MM.1S (cell line): ENCODE measurements at regions not wholly inside any gene's neighbourhood (a gene's known extent, or its start where the extent isn't known, plus 50 kb on each side); places are given as distances from the start of the nearest gene placed in this dataset.

Experiments
- DNase-seq: peaks from one replicate; pipeline ENCODE4 v3.0.0-alpha.2; 2015
- H2AFZ ChIP-seq: fragments of 300-600 bp; sonication (generic); 2 replicates; pipeline ENCODE4 v1.6.0; 2016; ENCODE audit warnings: antibody characterized with exemption, low read length
- H3F3A ChIP-seq: fragments of 300-600 bp; sonication (generic); 2 replicates; pipeline ENCODE4 v1.6.1; 2016; ENCODE audit warnings: mild to moderate bottlenecking, antibody characterized with exemption, low read length, moderate library complexity, mixed read lengths; ENCODE audit not compliant: insufficient read depth
- H3K27ac ChIP-seq: fragments of 300-600 bp; sonication (generic); 2 replicates; pipeline ENCODE4 v1.5.1; 2016; ENCODE audit warnings: mild to moderate bottlenecking, low read length
- H3K27me3 ChIP-seq: fragments of 300-600 bp; sonication (generic); replicated peaks from 2 replicates; pipeline ENCODE4 v1.6.0; 2016; ENCODE audit warnings: low read length; ENCODE audit not compliant: insufficient read depth
- H3K36me3 ChIP-seq: fragments of 300-600 bp; sonication (generic); replicated peaks from 2 replicates; pipeline ENCODE4 v1.6.1; 2016; ENCODE audit warnings: mild to moderate bottlenecking, low read length, mixed read lengths; ENCODE audit not compliant: insufficient read depth
- H3K4me1 ChIP-seq: fragments of 300-600 bp; sonication (generic); 2 replicates; pipeline ENCODE4 v1.6.1; 2016; ENCODE audit warnings: low read length, mixed read lengths
- H3K4me2 ChIP-seq: fragments of 300-600 bp; sonication (generic); 2 replicates; pipeline ENCODE4 v1.6.0; 2016; ENCODE audit warnings: low read depth, low read length
- H3K4me3 ChIP-seq: fragments of 300-600 bp; sonication (generic); 2 replicates; pipeline ENCODE4 v1.5.1; 2016; ENCODE audit warnings: low read length, mixed read lengths
- H3K79me2 ChIP-seq: fragments of 300-600 bp; sonication (generic); 2 replicates; pipeline ENCODE4 v1.6.1; 2016; ENCODE audit warnings: mixed run types, low read length, mixed read lengths
- H3K9ac ChIP-seq: fragments of 300-600 bp; sonication (generic); 2 replicates; pipeline ENCODE4 v1.6.1; 2016; ENCODE audit warnings: low read length, mixed read lengths
- H3K9me2 ChIP-seq: fragments of 300-600 bp; sonication (generic); replicated peaks from 2 replicates; pipeline ENCODE4 v1.6.1; 2016; ENCODE audit warnings: mild to moderate bottlenecking, low read length, mixed read lengths; ENCODE audit not compliant: insufficient read depth
- H3K9me3 ChIP-seq: fragments of 300-600 bp; sonication (generic); replicated peaks from 2 replicates; pipeline ENCODE4 v1.6.1; 2016; ENCODE audit warnings: mild to moderate bottlenecking, low read length, mixed read lengths; ENCODE audit not compliant: insufficient read depth
- H4K20me1 ChIP-seq: fragments of 300-600 bp; sonication (generic); 2 replicates; pipeline ENCODE4 v1.6.1; 2016; ENCODE audit warnings: mild to moderate bottlenecking, low read length, moderate library complexity, mixed read lengths; ENCODE audit not compliant: insufficient read depth
- EZH2 ChIP-seq: fragments of 300-600 bp; sonication (generic); optimal IDR thresholded peaks from 2 replicates; pipeline ENCODE3; 2017; ENCODE audit warnings: low read depth, mild to moderate bottlenecking, antibody characterized with exemption, low read length, mixed read lengths
- EZH2phosphoT487 ChIP-seq: fragments of 300-600 bp; sonication (generic); IDR thresholded peaks from 2 replicates; pipeline ENCODE4 v1.6.1; 2018; ENCODE audit warnings: antibody characterized with exemption, low read length
- TF ChIP-seq, protein P1 (sequence below): fragments of 300-600 bp; sonication (generic); IDR thresholded peaks from 2 replicates; pipeline ENCODE4 v1.5.1; 2016; ENCODE audit warnings: antibody characterized with exemption, low read length, mixed read lengths

GRCh38 chr3:94179059-94179458, 116.2 kb downstream of the NSUN3 start:
- Histone ChIP-seq H3K36me3 (no peaks in the 10 kb centered on the region), H2AFZ (no peak overlapping the region), H3K9me3 (no peaks in the 10 kb centered on the region), H3K27me3 (no peaks in the 10 kb centered on the region), H3K27ac (no peak overlapping the region), H4K20me1 (no peaks in the 10 kb centered on the region), H3K4me2 (no peak overlapping the region), H3F3A (no peaks in the 10 kb centered on the region), H3K4me1 (no peaks in the 10 kb centered on the region), H3K79me2 (no peaks in the 10 kb centered on the region), H3K9ac (no peak overlapping the region), H3K9me2 (no peaks in the 10 kb centered on the region), H3K4me3 (no peak overlapping the region)
- no peak for TF ChIP-seq EZH2phosphoT487
- no peak for TF ChIP-seq EZH2
- TF ChIP-seq, protein P1, sequence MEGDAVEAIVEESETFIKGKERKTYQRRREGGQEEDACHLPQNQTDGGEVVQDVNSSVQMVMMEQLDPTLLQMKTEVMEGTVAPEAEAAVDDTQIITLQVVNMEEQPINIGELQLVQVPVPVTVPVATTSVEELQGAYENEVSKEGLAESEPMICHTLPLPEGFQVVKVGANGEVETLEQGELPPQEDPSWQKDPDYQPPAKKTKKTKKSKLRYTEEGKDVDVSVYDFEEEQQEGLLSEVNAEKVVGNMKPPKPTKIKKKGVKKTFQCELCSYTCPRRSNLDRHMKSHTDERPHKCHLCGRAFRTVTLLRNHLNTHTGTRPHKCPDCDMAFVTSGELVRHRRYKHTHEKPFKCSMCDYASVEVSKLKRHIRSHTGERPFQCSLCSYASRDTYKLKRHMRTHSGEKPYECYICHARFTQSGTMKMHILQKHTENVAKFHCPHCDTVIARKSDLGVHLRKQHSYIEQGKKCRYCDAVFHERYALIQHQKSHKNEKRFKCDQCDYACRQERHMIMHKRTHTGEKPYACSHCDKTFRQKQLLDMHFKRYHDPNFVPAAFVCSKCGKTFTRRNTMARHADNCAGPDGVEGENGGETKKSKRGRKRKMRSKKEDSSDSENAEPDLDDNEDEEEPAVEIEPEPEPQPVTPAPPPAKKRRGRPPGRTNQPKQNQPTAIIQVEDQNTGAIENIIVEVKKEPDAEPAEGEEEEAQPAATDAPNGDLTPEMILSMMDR = no peak
- no peak for DNase-seq

- Histone ChIP-seq H3K9ac (no peak overlapping the region), H2AFZ (no peak overlapping the region), H3K9me3 (no peaks in the 10 kb centered on the region), H3K27me3 (no peaks in the 10 kb centered on the region), H3K27ac (no peak overlapping the region), H3K4me1 (no peaks in the 10 kb centered on the region), H3K36me3 (no peaks in the 10 kb centered on the region), H3F3A (no peaks in the 10 kb centered on the region), H3K4me3 (no peak overlapping the region), H3K4me2 (no peak overlapping the region), H4K20me1 (no peaks in the 10 kb centered on the region), H3K79me2 (no peaks in the 10 kb centered on the region), H3K9me2 (no peaks in the 10 kb centered on the region)
- DNase-seq = no peak
- TF ChIP-seq, protein P1 = no peak
- TF ChIP-seq EZH2phosphoT487 (no peak), EZH2 (no peak)
Measured at GRCh38 chr3:94183551-94183950, 120.7 kb downstream of the NSUN3 start.

DNA sequence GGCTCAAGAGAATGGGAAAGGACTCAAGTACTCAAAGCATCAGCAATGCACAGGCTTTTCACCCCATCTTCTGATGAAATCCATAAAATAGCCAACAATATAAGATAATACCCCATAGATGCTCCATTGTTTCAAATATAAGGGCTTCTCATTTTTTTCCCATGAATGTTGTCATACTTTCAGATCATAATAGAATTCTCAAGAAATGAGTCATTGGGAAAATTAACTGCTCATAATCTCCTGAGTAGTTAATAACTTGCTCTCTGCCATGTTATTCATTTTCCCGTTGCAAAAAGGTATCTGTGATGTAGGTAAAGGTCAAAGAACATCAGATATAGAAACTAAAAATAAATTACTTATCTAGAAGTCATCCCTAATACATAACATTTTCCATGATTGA, 121.9 kb downstream of the NSUN3 start:
- Histone ChIP-seq H2AFZ (no peak overlapping the region), H3K9ac (no peak overlapping the region), H3K4me1 (no peaks in the 10 kb centered on the region), H4K20me1 (no peaks in the 10 kb centered on the region), H3K9me3 (no peaks in the 10 kb centered on the region), H3K27ac (no peak overlapping the region), H3K36me3 (no peaks in the 10 kb centered on the region), H3F3A (no peaks in the 10 kb centered on the region), H3K4me2 (no peak overlapping the region), H3K27me3 (no peaks in the 10 kb centered on the region), H3K4me3 (no peak overlapping the region), H3K79me2 (no peaks in the 10 kb centered on the region), H3K9me2 (no peaks in the 10 kb centered on the region)
- no peak for DNase-seq
- no peak for TF ChIP-seq EZH2phosphoT487
- TF ChIP-seq EZH2 = no peak
- TF ChIP-seq, protein P1 = no peak

GRCh38 chr3:94185753-94186152, 122.9 kb downstream of the NSUN3 start:
- no peak overlapping the region for H2AFZ ChIP-seq

More at GRCh38 chr3:94185753-94186152, 122.9 kb downstream of the NSUN3 start:
- Histone ChIP-seq H3K79me2 (no peaks in the 10 kb centered on the region), H3F3A (no peaks in the 10 kb centered on the region), H3K27ac (no peak overlapping the region), H3K4me3 (no peak overlapping the region), H3K27me3 (no peaks in the 10 kb centered on the region), H4K20me1 (no peaks in the 10 kb centered on the region), H3K9me2 (no peaks in the 10 kb centered on the region), H3K9ac (no peak overlapping the region), H3K4me2 (no peak overlapping the region), H3K9me3 (no peaks in the 10 kb centered on the region), H3K36me3 (no peaks in the 10 kb centered on the region), H3K4me1 (no peaks in the 10 kb centered on the region)
- TF ChIP-seq EZH2 = no peak
- no peak for TF ChIP-seq EZH2phosphoT487
- TF ChIP-seq, protein P1 = no peak
- DNase-seq = no peak
